Neural crest cell (in vitro differentiated cells): ENCODE measurements at regions not wholly inside any gene's neighbourhood (a gene's known extent, or its start where the extent isn't known, plus 50 kb on each side); places are given as distances from the start of the nearest gene placed in this dataset.

Source experiments
- DNase-seq: peaks from one replicate; pipeline ENCODE4 v3.0.0; 2021; ENCODE audit warnings: low read depth, mixed read lengths, low spot score
- H3K27ac Mint-ChIP-seq: one replicate; pipeline ENCODE4 v1.8.0; 2021; ENCODE audit warnings: mild to moderate bottlenecking, mixed read lengths; ENCODE audit not compliant: unreplicated experiment
- H3K27me3 Mint-ChIP-seq: 2 replicates; pipeline ENCODE4 v1.8.0; 2021; ENCODE audit warnings: low read depth, mild to moderate bottlenecking, mixed read lengths
- H3K36me3 Mint-ChIP-seq: 2 replicates; pipeline ENCODE4 v1.8.0; 2021; ENCODE audit warnings: low read depth, mild to moderate bottlenecking, mixed read lengths
- H3K4me1 Mint-ChIP-seq: 2 replicates; pipeline ENCODE4 v1.8.0; 2021; ENCODE audit warnings: mixed read lengths
- H3K4me3 Mint-ChIP-seq: one replicate; pipeline ENCODE4 v1.8.0; 2021; ENCODE audit warnings: mild to moderate bottlenecking, mixed read lengths
- H3K9me3 Mint-ChIP-seq: 2 replicates; pipeline ENCODE4 v1.8.0; 2021; ENCODE audit warnings: mixed read lengths
- CTCF ChIP-seq: fragments of 200-600 bp; sonication (generic); conservative IDR thresholded peaks from 2 replicates; pipeline ENCODE4 v1.5.0; 2021; ENCODE audit warnings: antibody characterized with exemption, mild to moderate bottlenecking

- Mint-ChIP-seq H3K27me3 (peaks cover 24% of the 10 kb centered on the region), H3K4me1 (no peaks in the 10 kb centered on the region), H3K36me3 (no peaks in the 10 kb centered on the region), H3K9me3 (no peaks in the 10 kb centered on the region), H3K27ac (no peak overlapping the region), H3K4me3 (no peak overlapping the region)
- no peak for DNase-seq
- no peak for TF ChIP-seq CTCF
Observed at GRCh38 chr14:98748966-98749365, 523.0 kb downstream of the BCL11B start.

GRCh38 chr14:98751110-98751509 is 520.9 kb downstream of the BCL11B start:
- peaks cover 24% of the 10 kb centered on the region for H3K27me3 Mint-ChIP-seq
- no peak overlapping the region for H3K27ac Mint-ChIP-seq
- no peak for DNase-seq
- TF ChIP-seq CTCF = no peak
- H3K4me1 Mint-ChIP-seq = no peaks in the 10 kb centered on the region
- no peak overlapping the region for H3K4me3 Mint-ChIP-seq
- peaks cover 4% of the 10 kb centered on the region for H3K36me3 Mint-ChIP-seq
- peaks cover 10% of the 10 kb centered on the region for H3K9me3 Mint-ChIP-seq

- Mint-ChIP-seq H3K36me3 (peaks cover 4% of the 10 kb centered on the region), H3K4me1 (no peaks in the 10 kb centered on the region), H3K27ac (no peak overlapping the region), H3K9me3 (peaks cover 14% of the 10 kb centered on the region), H3K4me3 (no peak overlapping the region), H3K27me3 (peaks cover 22% of the 10 kb centered on the region)
- no peak for TF ChIP-seq CTCF
- no peak for DNase-seq
Observed at GRCh38 chr14:98752660-98753059, 519.3 kb downstream of the BCL11B start.

GRCh38 chr14:98754343-98755020 is 517.5 kb downstream of the BCL11B start:
- Mint-ChIP-seq H3K27me3 (peaks cover 9% of the 10 kb centered on the region), H3K36me3 (peaks cover 4% of the 10 kb centered on the region), H3K9me3 (peaks cover 14% of the 10 kb centered on the region), H3K27ac (no peak overlapping the region), H3K4me1 (no peaks in the 10 kb centered on the region), H3K4me3 (no peak overlapping the region)
- no peak for DNase-seq
- TF ChIP-seq CTCF = no peak

- Mint-ChIP-seq H3K27ac (no peak overlapping the region), H3K4me3 (no peak overlapping the region), H3K9me3 (peaks cover 18% of the 10 kb centered on the region), H3K36me3 (peaks cover 4% of the 10 kb centered on the region), H3K4me1 (no peaks in the 10 kb centered on the region), H3K27me3 (peaks cover 5% of the 10 kb centered on the region)
- DNase-seq = no peak
- no peak for TF ChIP-seq CTCF
Observed at GRCh38 chr14:98756749-98757148, 515.2 kb downstream of the BCL11B start.
